GM12873 (cell line): ENCODE measurements at regions not wholly inside any gene's neighbourhood (a gene's known extent, or its start where the extent isn't known, plus 50 kb on each side); places are given as distances from the start of the nearest gene placed in this dataset.

Source experiments
- TF ChIP-seq, protein P1 (sequence below): IDR thresholded peaks from 2 replicates; pipeline ENCODE4 v1.5.1; 2012; ENCODE audit warnings: low read depth, mild to moderate bottlenecking, moderate library complexity, low read length, control low read depth; ENCODE audit not compliant: insufficient read depth; ENCODE audit errors: missing control alignments

DNA sequence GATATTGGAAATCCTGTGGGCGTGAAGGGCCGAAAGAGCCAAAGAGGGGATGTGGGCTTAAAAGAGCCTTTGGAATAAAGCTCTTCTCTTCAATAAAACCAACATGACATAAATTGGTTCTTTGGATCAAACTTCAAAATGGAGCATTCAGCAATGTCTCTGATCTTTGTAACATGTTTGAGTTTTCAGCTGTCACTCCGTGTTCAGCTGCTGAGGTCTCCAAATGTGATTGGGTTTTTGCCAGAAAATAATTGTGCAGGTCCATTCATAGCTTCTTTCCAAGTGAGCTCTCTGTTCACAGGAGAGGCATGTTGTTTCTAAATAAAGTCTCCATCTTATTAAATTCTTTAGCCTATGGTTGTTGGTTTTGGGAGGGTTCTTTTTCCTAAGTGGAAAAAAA lies 127.6 kb upstream of the CCDC68 start:
- TF ChIP-seq, protein P1, sequence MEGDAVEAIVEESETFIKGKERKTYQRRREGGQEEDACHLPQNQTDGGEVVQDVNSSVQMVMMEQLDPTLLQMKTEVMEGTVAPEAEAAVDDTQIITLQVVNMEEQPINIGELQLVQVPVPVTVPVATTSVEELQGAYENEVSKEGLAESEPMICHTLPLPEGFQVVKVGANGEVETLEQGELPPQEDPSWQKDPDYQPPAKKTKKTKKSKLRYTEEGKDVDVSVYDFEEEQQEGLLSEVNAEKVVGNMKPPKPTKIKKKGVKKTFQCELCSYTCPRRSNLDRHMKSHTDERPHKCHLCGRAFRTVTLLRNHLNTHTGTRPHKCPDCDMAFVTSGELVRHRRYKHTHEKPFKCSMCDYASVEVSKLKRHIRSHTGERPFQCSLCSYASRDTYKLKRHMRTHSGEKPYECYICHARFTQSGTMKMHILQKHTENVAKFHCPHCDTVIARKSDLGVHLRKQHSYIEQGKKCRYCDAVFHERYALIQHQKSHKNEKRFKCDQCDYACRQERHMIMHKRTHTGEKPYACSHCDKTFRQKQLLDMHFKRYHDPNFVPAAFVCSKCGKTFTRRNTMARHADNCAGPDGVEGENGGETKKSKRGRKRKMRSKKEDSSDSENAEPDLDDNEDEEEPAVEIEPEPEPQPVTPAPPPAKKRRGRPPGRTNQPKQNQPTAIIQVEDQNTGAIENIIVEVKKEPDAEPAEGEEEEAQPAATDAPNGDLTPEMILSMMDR: no peak

DNA sequence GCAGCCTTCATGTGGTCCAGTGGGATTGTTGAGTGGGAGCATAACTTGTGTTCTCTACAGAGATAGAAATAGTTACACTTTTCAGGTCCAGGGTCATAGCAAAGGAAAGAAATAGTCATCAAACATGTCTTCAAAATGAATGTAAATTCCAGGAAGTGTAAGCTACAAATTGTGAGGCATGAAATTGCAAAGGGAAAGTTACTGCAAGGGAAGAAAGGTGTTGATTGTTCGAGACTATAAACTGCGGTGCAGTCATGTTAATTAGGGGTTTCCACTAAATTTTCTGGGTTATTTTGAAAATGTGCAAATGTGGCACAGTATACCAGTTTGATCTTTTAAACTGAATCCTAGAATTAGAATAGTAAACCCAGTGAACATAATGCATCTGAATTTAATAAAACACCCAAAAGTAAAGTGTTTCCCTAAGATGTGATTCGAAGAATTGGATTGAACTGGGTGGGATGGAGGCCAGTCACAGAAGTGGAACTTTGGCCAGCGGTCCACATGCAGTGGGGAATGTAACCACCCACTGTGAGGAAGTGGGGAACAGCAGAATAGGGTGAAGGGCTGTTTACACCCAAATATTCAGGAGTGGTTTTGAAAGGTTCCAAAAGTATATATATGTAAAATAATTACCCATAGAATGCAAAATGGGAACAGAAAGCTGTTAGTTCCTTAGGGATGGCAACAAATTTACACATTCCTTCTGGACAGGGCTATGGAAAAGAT lies 126.5 kb upstream of the CCDC68 start:
- TF ChIP-seq, protein P1: no peak

DNA sequence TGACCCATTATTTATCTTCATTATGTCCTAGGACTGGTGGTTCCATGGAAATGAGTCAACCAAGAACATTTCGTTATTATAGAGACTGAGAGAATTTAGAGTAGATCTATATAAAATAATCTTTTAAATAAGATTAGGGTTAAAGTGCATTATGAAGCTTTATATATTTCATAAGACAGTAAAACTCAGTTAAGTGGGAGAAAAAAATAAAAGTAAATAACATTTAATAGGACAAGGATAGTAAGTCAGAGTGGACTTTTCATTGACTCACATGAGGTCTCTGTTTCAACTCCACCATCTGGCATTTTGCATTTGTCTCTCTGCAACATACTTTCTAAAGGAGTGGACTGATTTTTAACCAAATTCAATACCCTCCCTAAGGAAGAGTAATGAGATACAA lies 125.3 kb upstream of the CCDC68 start:
- TF ChIP-seq, protein P1: no peak

DNA sequence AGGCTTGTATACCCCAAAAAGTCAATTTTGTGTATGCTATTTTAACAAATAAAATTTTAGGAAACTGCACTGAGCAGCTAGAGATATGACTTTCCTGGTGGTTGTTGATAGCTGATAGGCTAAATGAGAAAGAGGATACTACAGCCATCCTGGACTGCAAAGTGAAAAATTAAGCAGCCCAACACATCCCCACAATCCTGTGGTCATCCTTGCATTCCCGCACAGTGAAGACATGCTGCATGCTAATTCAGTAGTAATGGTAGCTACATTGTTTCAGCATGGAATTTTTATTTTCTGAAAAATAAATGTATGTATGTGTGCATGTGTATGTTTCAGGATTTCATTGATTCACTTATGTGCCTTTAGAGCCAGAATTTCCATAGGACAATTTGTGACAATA lies 124.2 kb upstream of the CCDC68 start:
- TF ChIP-seq, protein P1: no peak

DNA sequence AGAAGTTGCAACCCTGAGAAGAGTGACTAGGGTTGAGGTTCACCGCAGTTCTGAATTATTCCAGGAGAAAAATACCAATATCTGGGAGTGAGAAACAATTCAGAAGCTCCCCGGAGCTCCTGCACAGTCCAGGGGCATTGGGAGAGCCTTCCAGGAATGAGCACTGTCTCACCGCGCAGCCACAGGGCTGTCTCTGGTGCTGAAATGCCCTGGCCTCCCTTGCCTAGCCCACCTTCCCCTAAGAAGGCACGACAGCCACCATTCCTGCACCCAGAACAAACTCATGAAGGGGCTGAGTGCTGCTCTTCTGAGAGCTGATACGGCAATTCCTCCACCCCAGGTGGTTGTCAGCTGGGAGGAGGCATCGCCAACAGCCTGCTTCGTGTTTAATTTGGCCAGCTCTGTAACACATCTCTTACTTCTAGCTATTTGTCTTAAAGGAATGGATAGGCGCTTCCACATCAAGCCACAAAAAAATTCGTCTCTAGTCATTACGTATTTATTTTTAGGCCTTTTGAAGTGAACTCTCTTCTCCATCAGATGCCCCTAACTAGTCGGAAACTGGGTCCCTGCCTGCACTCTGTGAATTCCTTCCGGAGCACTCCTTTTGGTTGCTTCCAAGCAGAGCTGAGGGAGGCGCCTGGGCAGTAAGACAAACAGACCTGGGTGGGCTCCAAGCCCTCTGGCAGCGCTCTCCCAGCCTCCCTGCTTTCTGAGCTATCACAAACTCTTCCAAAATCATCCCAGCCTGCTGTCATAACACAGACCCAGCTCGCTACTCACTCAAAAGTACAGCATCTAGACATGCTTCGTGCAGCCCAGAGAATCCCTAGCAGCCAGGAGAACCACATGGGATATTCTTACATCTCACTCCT lies 120.5 kb upstream of the CCDC68 start:
- TF ChIP-seq, protein P1: no peak

DNA sequence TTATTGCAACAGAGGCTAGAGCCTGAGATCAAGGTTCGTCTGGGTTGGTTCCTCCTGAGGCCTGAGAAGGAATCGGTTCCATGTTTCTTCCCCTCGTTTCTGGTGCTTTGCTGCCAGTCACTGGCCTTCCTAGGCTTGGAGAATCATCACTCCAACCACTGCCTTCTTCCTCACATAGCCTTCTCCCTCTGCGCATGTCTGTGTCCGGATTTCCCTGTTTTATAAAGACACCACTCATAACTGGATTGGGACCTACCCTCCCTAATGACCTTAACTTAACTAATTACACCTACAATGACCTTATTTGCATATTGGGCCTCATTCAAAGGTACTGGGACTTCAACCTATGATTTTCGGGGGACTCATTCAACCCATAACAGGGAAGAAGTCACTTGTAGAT lies 119.8 kb upstream of the CCDC68 start:
- TF ChIP-seq, protein P1: no peak

DNA sequence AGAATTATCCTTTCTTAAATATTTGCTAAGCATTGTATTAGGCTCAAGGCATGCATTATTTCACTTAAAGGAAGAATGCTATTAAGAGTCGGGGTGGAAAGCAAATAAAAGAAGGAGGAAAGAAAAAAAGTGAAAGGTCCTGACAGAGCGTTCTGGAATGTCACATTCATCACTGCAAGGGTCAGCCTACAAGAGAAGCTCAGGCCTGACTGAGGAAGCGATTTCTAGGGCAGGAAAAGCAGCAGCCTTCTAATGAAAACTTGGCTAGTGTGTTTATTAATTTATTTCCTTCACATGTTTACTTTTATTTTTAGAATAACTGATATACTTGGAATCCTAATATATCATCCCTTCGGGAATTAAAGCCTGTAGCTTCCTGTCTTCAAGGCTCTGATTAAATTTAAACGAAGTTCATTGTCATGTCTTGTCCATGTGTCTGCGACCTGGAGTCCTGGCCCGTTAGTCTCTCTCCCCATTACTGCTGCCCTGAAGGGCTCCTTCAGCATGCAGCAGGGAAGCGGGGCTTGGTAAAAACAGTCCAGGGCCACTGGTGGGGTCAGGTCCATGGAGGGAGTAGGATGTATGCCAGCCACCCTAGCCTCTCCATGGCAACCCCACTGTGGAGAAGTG lies 119.2 kb upstream of the CCDC68 start:
- TF ChIP-seq, protein P1: no peak
